PC-3 (cell line): ENCODE measurements at regions not wholly inside any gene's neighbourhood (a gene's known extent, or its start where the extent isn't known, plus 50 kb on each side); places are given as distances from the start of the nearest gene placed in this dataset.

Experiments
- ATAC-seq: fragments of 200-7000 bp; cut with Tn5 transposase; 2 replicates; pipeline ENCODE4 v1.9.1; 2020; ENCODE audit warnings: mild to moderate bottlenecking, moderate library complexity
- BruUV-seq: library from RNA; stranded (reverse); fragments of 400-500 nt; replicated peaks from 2 replicates; lab custom pipeline; 2021; lab: Mats Ljungman, UMichigan
- CTCF ChIA-PET: fragments of 300-600 bp; sonication (Branson Sonifier 250); formaldehyde crosslinking; loops from one replicate; lab custom pipeline; 2022; ENCODE audit warnings: antibody characterized with exemption; lab: Charles Lee
- POLR2A ChIA-PET: fragments of 300-600 bp; sonication (Branson Sonifier 250); formaldehyde crosslinking; loops from one replicate; lab custom pipeline; 2022; ENCODE audit warnings: antibody characterized with exemption; ENCODE audit not compliant: unreplicated experiment; lab: Charles Lee
- DNase-seq: peaks from one replicate; pipeline ENCODE4 v3.0.0-alpha.2; 2015
- H2AFZ ChIP-seq: fragments of 300-600 bp; sonication (generic); 2 replicates; pipeline ENCODE4 v1.6.0; 2016; ENCODE audit warnings: antibody characterized with exemption, low read length
- H3F3A ChIP-seq: fragments of 300-600 bp; sonication (generic); one replicate; pipeline ENCODE4 v1.6.0; 2017; ENCODE audit warnings: antibody characterized with exemption, low read length, control low read depth, mild to moderate bottlenecking; ENCODE audit not compliant: unreplicated experiment
- H3K27ac ChIP-seq: fragments of 300-600 bp; sonication (generic); 2 replicates; pipeline ENCODE4 v1.5.1; 2016; ENCODE audit warnings: mild to moderate bottlenecking, low read length
- H3K27me3 ChIP-seq: fragments of 300-600 bp; sonication (generic); 2 replicates; pipeline ENCODE4 v1.6.1; 2016; ENCODE audit warnings: low read length, mixed read lengths
- H3K36me3 ChIP-seq: fragments of 300-600 bp; sonication (generic); 2 replicates; pipeline ENCODE4 v1.6.1; 2016; ENCODE audit warnings: low read depth, mixed run types, low read length, mixed read lengths
- H3K4me1 ChIP-seq: fragments of 300-600 bp; sonication (generic); 2 replicates; pipeline ENCODE4 v1.5.1; 2016; ENCODE audit warnings: low read length; ENCODE audit not compliant: insufficient read depth
- H3K4me2 ChIP-seq: fragments of 300-600 bp; sonication (generic); 2 replicates; pipeline ENCODE4 v1.6.0; 2016; ENCODE audit warnings: low read length
- H3K4me3 ChIP-seq: fragments of 300-600 bp; sonication (generic); 2 replicates; pipeline ENCODE4 v1.5.1; 2016; ENCODE audit warnings: mild to moderate bottlenecking, low read length, mixed read lengths
- H3K79me2 ChIP-seq: fragments of 300-600 bp; sonication (generic); 2 replicates; pipeline ENCODE4 v1.6.1; 2017; ENCODE audit warnings: low read length, mixed read lengths
- H3K9ac ChIP-seq: fragments of 300-600 bp; sonication (generic); 2 replicates; pipeline ENCODE4 v1.6.0; 2016; ENCODE audit warnings: mild to moderate bottlenecking, low read length
- H3K9me2 ChIP-seq: fragments of 300-600 bp; sonication (generic); replicated peaks from 2 replicates; pipeline ENCODE4 v1.6.1; 2016; ENCODE audit warnings: mixed run types, low read length, mixed read lengths
- H3K9me3 ChIP-seq: fragments of 300-600 bp; sonication (generic); 2 replicates; pipeline ENCODE4 v1.6.1; 2016; ENCODE audit warnings: low read length, mixed read lengths
- H4K20me1 ChIP-seq: fragments of 300-600 bp; sonication (generic); 2 replicates; pipeline ENCODE4 v1.6.1; 2016; ENCODE audit warnings: low read length, mixed read lengths
- EZH2 ChIP-seq: fragments of 300-600 bp; sonication (generic); IDR thresholded peaks from one replicate; pipeline ENCODE4 v1.6.1; 2017; ENCODE audit warnings: antibody characterized with exemption, mild to moderate bottlenecking, low read length; ENCODE audit not compliant: unreplicated experiment
- EZH2phosphoT487 ChIP-seq: fragments of 300-600 bp; sonication (generic); IDR thresholded peaks from 2 replicates; pipeline ENCODE4 v1.6.1; 2018; ENCODE audit warnings: mild to moderate bottlenecking, antibody characterized with exemption, low read length, borderline replicate concordance
- intact Hi-C: fragments of 100-400 bp; cut with micrococcal nuclease; formaldehyde crosslinking; loops from 2 replicates; pipeline ENCODE4 v1.9.0; 2023
- TF ChIP-seq, protein P1 (sequence below): fragments of 300-600 bp; sonication (generic); conservative IDR thresholded peaks from 2 replicates; pipeline ENCODE4 v1.5.1; 2017; ENCODE audit warnings: antibody characterized with exemption, low read depth, mild to moderate bottlenecking, low read length

DNA sequence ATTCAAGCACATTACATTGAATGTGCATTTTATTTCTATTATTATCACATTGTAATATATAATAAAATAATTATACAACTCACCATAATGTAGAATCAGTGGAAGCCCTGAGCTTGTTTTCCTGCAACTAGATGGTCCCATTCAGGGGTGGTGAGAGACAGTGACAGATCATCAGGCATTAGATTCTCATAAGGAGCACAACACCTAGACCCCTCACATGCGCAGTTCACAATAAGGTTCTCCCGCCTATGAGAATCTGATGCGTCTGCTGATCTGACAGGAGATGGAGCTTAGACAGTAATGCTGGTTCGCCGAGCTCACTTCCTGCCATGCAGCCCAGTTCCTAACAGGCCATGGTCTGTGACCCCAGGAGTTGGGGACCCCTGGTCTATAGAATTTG, 96.7 kb upstream of the RBBP6 start:
- H4K20me1 ChIP-seq = no peaks in the 10 kb centered on the region
- no TSS peak for BruUV-seq
- H3K27ac ChIP-seq = no peak overlapping the region
- ChIA-PET POLR2A (no interaction called here), CTCF (no interaction called here)
- TF ChIP-seq EZH2phosphoT487 (no peak), EZH2 (no peak)
- TF ChIP-seq, protein P1, sequence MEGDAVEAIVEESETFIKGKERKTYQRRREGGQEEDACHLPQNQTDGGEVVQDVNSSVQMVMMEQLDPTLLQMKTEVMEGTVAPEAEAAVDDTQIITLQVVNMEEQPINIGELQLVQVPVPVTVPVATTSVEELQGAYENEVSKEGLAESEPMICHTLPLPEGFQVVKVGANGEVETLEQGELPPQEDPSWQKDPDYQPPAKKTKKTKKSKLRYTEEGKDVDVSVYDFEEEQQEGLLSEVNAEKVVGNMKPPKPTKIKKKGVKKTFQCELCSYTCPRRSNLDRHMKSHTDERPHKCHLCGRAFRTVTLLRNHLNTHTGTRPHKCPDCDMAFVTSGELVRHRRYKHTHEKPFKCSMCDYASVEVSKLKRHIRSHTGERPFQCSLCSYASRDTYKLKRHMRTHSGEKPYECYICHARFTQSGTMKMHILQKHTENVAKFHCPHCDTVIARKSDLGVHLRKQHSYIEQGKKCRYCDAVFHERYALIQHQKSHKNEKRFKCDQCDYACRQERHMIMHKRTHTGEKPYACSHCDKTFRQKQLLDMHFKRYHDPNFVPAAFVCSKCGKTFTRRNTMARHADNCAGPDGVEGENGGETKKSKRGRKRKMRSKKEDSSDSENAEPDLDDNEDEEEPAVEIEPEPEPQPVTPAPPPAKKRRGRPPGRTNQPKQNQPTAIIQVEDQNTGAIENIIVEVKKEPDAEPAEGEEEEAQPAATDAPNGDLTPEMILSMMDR = no peak
- no peaks in the 10 kb centered on the region for H3K79me2 ChIP-seq
- H3K27me3 ChIP-seq = peaks cover 25% of the 10 kb centered on the region
- H3K36me3 ChIP-seq = no peaks in the 10 kb centered on the region
- no peaks in the 10 kb centered on the region for H3K9me3 ChIP-seq
- no peak overlapping the region for H3K4me3 ChIP-seq
- DNase-seq (no peak), ATAC-seq (no peak)
- no peaks in the 10 kb centered on the region for H3K9me2 ChIP-seq
- no peaks in the 10 kb centered on the region for H3K4me1 ChIP-seq
- H3K9ac ChIP-seq = no peak overlapping the region
- intact Hi-C loops = no loop called here
- H2AFZ ChIP-seq = no peak overlapping the region
- H3F3A ChIP-seq = no peaks in the 10 kb centered on the region
- H3K4me2 ChIP-seq = no peak overlapping the region

DNA sequence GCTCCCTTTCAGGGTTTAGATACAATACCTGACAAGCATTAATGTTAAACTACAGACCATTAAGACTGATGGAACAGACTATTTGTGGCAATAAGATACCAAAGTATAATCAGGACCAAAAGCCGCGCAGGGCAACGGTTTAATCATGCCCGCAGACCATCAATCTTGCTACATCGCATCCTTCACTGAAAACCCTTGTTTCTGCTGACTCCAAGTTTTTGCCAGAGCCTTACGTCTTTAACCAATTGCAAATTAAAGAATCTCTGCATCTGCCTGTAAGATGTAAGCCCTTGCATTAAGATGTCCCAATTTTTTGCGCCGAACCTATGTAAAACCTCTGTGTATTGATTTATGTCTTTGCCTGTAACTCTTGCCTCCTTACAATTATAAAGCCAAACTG, 94.2 kb upstream of the RBBP6 start:
- ATAC-seq (no peak), DNase-seq (no peak)
- no peaks in the 10 kb centered on the region for H3K9me3 ChIP-seq
- no peaks in the 10 kb centered on the region for H3K4me1 ChIP-seq
- no peak overlapping the region for H3K9ac ChIP-seq
- H3K4me2 ChIP-seq = no peak overlapping the region
- TF ChIP-seq, protein P1 = no peak
- no peak for TF ChIP-seq EZH2phosphoT487
- TF ChIP-seq EZH2 = no peak
- no peaks in the 10 kb centered on the region for H3K9me2 ChIP-seq
- no peak overlapping the region for H2AFZ ChIP-seq
- intact Hi-C loops = no loop called here
- H3F3A ChIP-seq = no peaks in the 10 kb centered on the region
- H3K36me3 ChIP-seq = no peaks in the 10 kb centered on the region
- H3K27ac ChIP-seq = no peak overlapping the region
- ChIA-PET POLR2A (no interaction called here), CTCF (no interaction called here)
- no TSS peak for BruUV-seq
- H4K20me1 ChIP-seq = no peaks in the 10 kb centered on the region
- no peaks in the 10 kb centered on the region for H3K79me2 ChIP-seq
- no peak overlapping the region for H3K4me3 ChIP-seq
- H3K27me3 ChIP-seq = peaks cover 21% of the 10 kb centered on the region

DNA sequence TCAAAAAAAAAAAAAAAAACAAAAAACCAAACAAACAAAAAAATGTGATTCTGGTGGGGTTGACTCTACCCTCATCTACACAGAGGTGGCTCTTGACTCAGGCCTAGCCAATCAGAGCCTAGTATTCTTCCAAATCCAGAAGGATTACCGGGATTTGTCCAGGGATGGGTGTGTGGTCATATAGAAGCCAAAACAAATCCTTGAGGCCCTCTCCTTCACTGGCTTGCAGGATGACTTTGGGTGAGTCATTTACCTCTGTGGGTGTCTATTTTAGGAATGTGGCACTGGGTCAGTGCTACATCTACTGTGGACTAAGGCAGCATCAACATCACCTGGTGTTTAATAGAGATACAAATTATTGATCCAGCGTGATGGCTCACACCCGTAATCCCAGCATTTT, 93.2 kb upstream of the RBBP6 start:
- no TSS peak for BruUV-seq
- H3K9ac ChIP-seq = no peak overlapping the region
- ATAC-seq (no peak), DNase-seq (no peak)
- no peaks in the 10 kb centered on the region for H3F3A ChIP-seq
- CTCF ChIA-PET = no interaction called here
- H3K9me2 ChIP-seq = no peaks in the 10 kb centered on the region
- no peak overlapping the region for H2AFZ ChIP-seq
- intact Hi-C loops = no loop called here
- no peaks in the 10 kb centered on the region for H4K20me1 ChIP-seq
- no peaks in the 10 kb centered on the region for H3K79me2 ChIP-seq
- no peak overlapping the region for H3K4me3 ChIP-seq
- no peak overlapping the region for H3K4me2 ChIP-seq
- peaks cover 18% of the 10 kb centered on the region for H3K27me3 ChIP-seq
- TF ChIP-seq EZH2phosphoT487 (no peak), EZH2 (no peak)
- TF ChIP-seq, protein P1 = no peak
- H3K36me3 ChIP-seq = no peaks in the 10 kb centered on the region
- H3K27ac ChIP-seq = no peak overlapping the region
- no peaks in the 10 kb centered on the region for H3K9me3 ChIP-seq
- no peaks in the 10 kb centered on the region for H3K4me1 ChIP-seq
- POLR2A ChIA-PET = no interaction called here
